ENCODE measurements at regions not wholly inside any gene's neighbourhood (a gene's known extent, or its start where the extent isn't known, plus 50 kb on each side); places are given as distances from the start of the nearest gene placed in this dataset.

DNA sequence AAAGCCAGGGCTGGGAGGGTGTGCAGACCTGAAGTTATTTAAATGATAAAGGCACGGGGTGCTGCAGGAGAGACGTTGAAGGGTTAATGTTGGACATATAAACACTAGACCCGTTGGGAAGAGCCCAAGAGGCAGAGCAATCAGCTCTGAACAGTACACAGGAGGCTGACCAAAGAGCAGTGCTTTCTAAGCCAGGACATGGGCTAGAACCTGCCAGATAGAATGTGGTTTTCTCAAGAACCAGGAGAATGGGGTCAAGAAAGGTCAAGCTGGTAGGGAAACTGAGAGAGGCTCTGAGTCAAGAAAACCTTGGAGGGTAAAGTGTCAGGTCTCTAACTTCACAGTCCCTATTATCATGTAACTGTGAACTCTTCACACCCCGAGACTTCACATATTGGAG, 143.2 kb upstream of the EEA1 start:
- TF ChIP-seq, protein P1, sequence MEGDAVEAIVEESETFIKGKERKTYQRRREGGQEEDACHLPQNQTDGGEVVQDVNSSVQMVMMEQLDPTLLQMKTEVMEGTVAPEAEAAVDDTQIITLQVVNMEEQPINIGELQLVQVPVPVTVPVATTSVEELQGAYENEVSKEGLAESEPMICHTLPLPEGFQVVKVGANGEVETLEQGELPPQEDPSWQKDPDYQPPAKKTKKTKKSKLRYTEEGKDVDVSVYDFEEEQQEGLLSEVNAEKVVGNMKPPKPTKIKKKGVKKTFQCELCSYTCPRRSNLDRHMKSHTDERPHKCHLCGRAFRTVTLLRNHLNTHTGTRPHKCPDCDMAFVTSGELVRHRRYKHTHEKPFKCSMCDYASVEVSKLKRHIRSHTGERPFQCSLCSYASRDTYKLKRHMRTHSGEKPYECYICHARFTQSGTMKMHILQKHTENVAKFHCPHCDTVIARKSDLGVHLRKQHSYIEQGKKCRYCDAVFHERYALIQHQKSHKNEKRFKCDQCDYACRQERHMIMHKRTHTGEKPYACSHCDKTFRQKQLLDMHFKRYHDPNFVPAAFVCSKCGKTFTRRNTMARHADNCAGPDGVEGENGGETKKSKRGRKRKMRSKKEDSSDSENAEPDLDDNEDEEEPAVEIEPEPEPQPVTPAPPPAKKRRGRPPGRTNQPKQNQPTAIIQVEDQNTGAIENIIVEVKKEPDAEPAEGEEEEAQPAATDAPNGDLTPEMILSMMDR (conservative IDR thresholded peaks at IDR 0.05; ENCODE audit: low read depth, low read length): no peak
- TF ChIP-seq EZH2 (IDR thresholded peaks at IDR 0.05; ENCODE audit: borderline replicate concordance, low read depth, low read length, poor library complexity, severe bottlenecking): no peak
